Endothelial cell of umbilical vein (primary cell): ENCODE measurements at regions not wholly inside any gene's neighbourhood (a gene's known extent, or its start where the extent isn't known, plus 50 kb on each side); places are given as distances from the start of the nearest gene placed in this dataset.

Experiments
- BruUV-seq: library from RNA; stranded (reverse); fragments of 400-500 nt; replicated peaks from 2 replicates; lab custom pipeline; 2021; lab: Mats Ljungman, UMichigan
- CTCF ChIA-PET: fragments of 300-600, 350-600 bp; sonication (Branson Sonifier 250); formaldehyde crosslinking; loops from one replicate; lab custom pipeline; 2021; ENCODE audit warnings: antibody characterized with exemption, inconsistent platforms; lab: Charles Lee
- POLR2A ChIA-PET: fragments of 300-600, 350-600 bp; sonication (Branson Sonifier 250); formaldehyde crosslinking; loops from one replicate; lab custom pipeline; 2021; ENCODE audit warnings: antibody characterized with exemption, inconsistent platforms; lab: Charles Lee
- DNase-seq: peaks from one replicate; pipeline ENCODE4 v3.0.0-alpha.2; 2011; ENCODE audit warnings: low read depth, low spot score
- FAIRE-seq: peaks from 2 replicates; lab custom pipeline; 2011; peaks lifted over from hg19 to GRCh38; lab: Jason Lieb, UNC
- H2AFZ ChIP-seq: 2 replicates; pipeline ENCODE4 v1.6.0; 2012; ENCODE audit warnings: low read depth, low read length, control low read depth, inconsistent platforms
- H3K27ac ChIP-seq: 2 replicates; pipeline ENCODE4 v1.5.1; 2011; ENCODE audit warnings: low read depth, mild to moderate bottlenecking, control low read depth, low read length, moderate library complexity; ENCODE audit not compliant: insufficient read depth
- H3K27me3 ChIP-seq, 2 experiments: 2 replicates each; pipeline versions ENCODE4 v1.6.0 to v1.6.1; 2011; ENCODE audit warnings: low read length in 2 of 2, mixed read lengths in 1 of 2; ENCODE audit not compliant: control insufficient read depth in 2 of 2, insufficient read depth in 2 of 2
- H3K36me3 ChIP-seq, 2 experiments: 2 replicates in 1 of 2; 3 replicates in 1 of 2; pipeline ENCODE4 v1.5.1; 2011; ENCODE audit warnings: low read length in 2 of 2, mild to moderate bottlenecking in 1 of 2, moderate library complexity in 1 of 2; ENCODE audit not compliant: control insufficient read depth in 2 of 2, insufficient read depth in 2 of 2; ENCODE audit errors: extremely low read depth in 1 of 2
- H3K4me1 ChIP-seq: 3 replicates; pipeline ENCODE4 v1.5.1; 2011; ENCODE audit warnings: mild to moderate bottlenecking, low read length; ENCODE audit not compliant: control insufficient read depth, insufficient read depth; ENCODE audit errors: extremely low read depth
- H3K4me2 ChIP-seq: 2 replicates; pipeline ENCODE4 v1.6.1; 2011; ENCODE audit warnings: low read length, control low read depth, mixed read lengths; ENCODE audit not compliant: insufficient read depth
- H3K4me3 ChIP-seq, 3 experiments: fragments of 200-600 bp in 1 of 3; sonication (generic), shearing (Covaris generic) in 1 of 3; replicated peaks in 1 of 3; 2 replicates each; pipeline ENCODE4 v1.5.1; 2011 to 2016; ENCODE audit warnings: control low read depth in 3 of 3, low read length in 3 of 3, mild to moderate bottlenecking in 2 of 3, inconsistent platforms in 1 of 3, low read depth in 1 of 3, moderate library complexity in 1 of 3; ENCODE audit not compliant: insufficient read depth in 1 of 3
- H3K79me2 ChIP-seq: 2 replicates; pipeline ENCODE4 v1.6.0; 2012; ENCODE audit warnings: low read length, inconsistent platforms; ENCODE audit not compliant: control insufficient read depth, insufficient read depth
- H3K9ac ChIP-seq: replicated peaks from 2 replicates; pipeline ENCODE3; 2011; ENCODE audit warnings: low read length, control low read depth; ENCODE audit not compliant: insufficient read depth; ENCODE audit errors: extremely low read depth
- H3K9me1 ChIP-seq: replicated peaks from 3 replicates; pipeline ENCODE4 v1.6.0; 2011; ENCODE audit warnings: mild to moderate bottlenecking, low read length; ENCODE audit not compliant: control insufficient read depth, insufficient read depth; ENCODE audit errors: extremely low read depth
- H3K9me3 ChIP-seq: replicated peaks from 2 replicates; pipeline ENCODE4 v1.5.1; 2012; ENCODE audit warnings: low read length, inconsistent platforms; ENCODE audit not compliant: control insufficient read depth, insufficient read depth
- H4K20me1 ChIP-seq: replicated peaks from 2 replicates; pipeline ENCODE3; 2011; ENCODE audit warnings: mild to moderate bottlenecking, low read length; ENCODE audit not compliant: control insufficient read depth, insufficient read depth; ENCODE audit errors: extremely low read depth
- EZH2 ChIP-seq: IDR thresholded peaks from 2 replicates; pipeline ENCODE4 v1.6.1; 2012; ENCODE audit warnings: borderline replicate concordance, low read depth, mild to moderate bottlenecking, moderate library complexity, low read length, inconsistent platforms; ENCODE audit not compliant: severe bottlenecking
- FOS ChIP-seq: IDR thresholded peaks from 2 replicates; pipeline ENCODE4 v1.6.1; 2011; ENCODE audit warnings: mild to moderate bottlenecking, low read length, moderate library complexity, borderline replicate concordance; ENCODE audit not compliant: insufficient read depth
- GATA2 ChIP-seq: IDR thresholded peaks from 2 replicates; pipeline ENCODE4 v1.7.0; 2011; ENCODE audit warnings: low read depth, mild to moderate bottlenecking, moderate library complexity, mixed read lengths, low read length; ENCODE audit not compliant: insufficient read length, insufficient read depth
- JUN ChIP-seq: IDR thresholded peaks from 2 replicates; pipeline ENCODE4 v1.6.1; 2011; ENCODE audit warnings: borderline replicate concordance, low read depth; ENCODE audit not compliant: insufficient read length, insufficient read depth
- MYC ChIP-seq: IDR thresholded peaks from one replicate; pipeline ENCODE4 v1.6.1; 2011; ENCODE audit warnings: mild to moderate bottlenecking, low read depth, low read length
- POLR2A ChIP-seq: IDR thresholded peaks from 2 replicates; pipeline ENCODE4 v1.6.1; 2012; ENCODE audit warnings: low read depth, mild to moderate bottlenecking, control low read depth, low read length
- POLR2AphosphoS5 ChIP-seq: IDR thresholded peaks from 2 replicates; pipeline ENCODE4 v1.6.1; 2012; ENCODE audit warnings: low read depth, mild to moderate bottlenecking, control low read depth, low read length, moderate library complexity; ENCODE audit not compliant: insufficient read depth
- dilution Hi-C: fragments of 300-500 bp; cut with MboI; formaldehyde crosslinking; loops from one replicate; pipeline ENCODE4 v1.15.0; 2019; ENCODE audit warnings: low sequenced_read_pairs; ENCODE audit not compliant: extremely low pct_ligation_motif_present
- intact Hi-C: fragments of 100-400 bp; cut with micrococcal nuclease; formaldehyde crosslinking; loops from one replicate; pipeline ENCODE4 v1.10.0; 2022
- TF ChIP-seq, protein P1 (sequence below): IDR thresholded peaks from 2 replicates; pipeline ENCODE4 v1.6.1; 2011; ENCODE audit not compliant: insufficient read depth, insufficient read length
- TF ChIP-seq, protein P2 (sequence below), 2 donors: IDR thresholded peaks; 1 replicate in 1 of 2; 2 replicates in 1 of 2; pipeline ENCODE4 v1.5.1; 2011; ENCODE audit warnings: low read length in 2 of 2, mild to moderate bottlenecking in 2 of 2, moderate library complexity in 2 of 2, control low read depth in 1 of 2, inconsistent platforms in 1 of 2, low read depth in 1 of 2; ENCODE audit not compliant: insufficient read depth in 1 of 2; ENCODE audit errors: extremely low read depth in 1 of 2

DNA sequence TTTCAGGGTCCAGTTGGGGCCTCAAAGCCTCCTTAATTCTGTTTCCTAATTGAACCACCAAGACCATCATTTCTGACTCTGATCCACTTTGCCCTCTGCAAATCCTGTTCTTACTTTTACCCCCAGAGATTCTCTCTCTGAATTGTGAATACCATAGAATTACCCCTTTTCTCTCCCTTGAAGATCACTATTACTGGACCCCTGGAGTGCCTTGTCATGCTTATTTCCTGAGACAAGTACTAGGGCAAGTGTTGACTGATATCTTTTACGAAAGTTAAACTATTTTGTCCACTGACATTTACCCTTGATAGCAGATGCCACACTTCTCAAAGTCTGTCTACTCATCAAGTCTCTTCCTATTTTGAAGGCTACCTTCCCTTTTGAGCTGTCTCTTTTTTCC, 246.9 kb upstream of the PTGER4 start:
- Histone ChIP-seq H3K9ac (no peak overlapping the region), H3K4me3 (no peak overlapping the region), H3K9me3 (no peaks in the 10 kb centered on the region), H3K4me2 (no peak overlapping the region), H3K27ac (no peak overlapping the region), H2AFZ (no peak overlapping the region), H3K9me1 (no peaks in the 10 kb centered on the region), H3K27me3 (no peaks in the 10 kb centered on the region), H3K79me2 (no peaks in the 10 kb centered on the region), H4K20me1 (no peaks in the 10 kb centered on the region), H3K36me3 (no peaks in the 10 kb centered on the region), H3K4me1 (peaks cover 22% of the 10 kb centered on the region)
- BruUV-seq: no TSS peak
- no peak for TF ChIP-seq POLR2AphosphoS5
- TF ChIP-seq, protein P1, sequence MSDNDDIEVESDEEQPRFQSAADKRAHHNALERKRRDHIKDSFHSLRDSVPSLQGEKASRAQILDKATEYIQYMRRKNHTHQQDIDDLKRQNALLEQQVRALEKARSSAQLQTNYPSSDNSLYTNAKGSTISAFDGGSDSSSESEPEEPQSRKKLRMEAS: no peak
- TF ChIP-seq EZH2: no peak
- TF ChIP-seq, protein P2, sequence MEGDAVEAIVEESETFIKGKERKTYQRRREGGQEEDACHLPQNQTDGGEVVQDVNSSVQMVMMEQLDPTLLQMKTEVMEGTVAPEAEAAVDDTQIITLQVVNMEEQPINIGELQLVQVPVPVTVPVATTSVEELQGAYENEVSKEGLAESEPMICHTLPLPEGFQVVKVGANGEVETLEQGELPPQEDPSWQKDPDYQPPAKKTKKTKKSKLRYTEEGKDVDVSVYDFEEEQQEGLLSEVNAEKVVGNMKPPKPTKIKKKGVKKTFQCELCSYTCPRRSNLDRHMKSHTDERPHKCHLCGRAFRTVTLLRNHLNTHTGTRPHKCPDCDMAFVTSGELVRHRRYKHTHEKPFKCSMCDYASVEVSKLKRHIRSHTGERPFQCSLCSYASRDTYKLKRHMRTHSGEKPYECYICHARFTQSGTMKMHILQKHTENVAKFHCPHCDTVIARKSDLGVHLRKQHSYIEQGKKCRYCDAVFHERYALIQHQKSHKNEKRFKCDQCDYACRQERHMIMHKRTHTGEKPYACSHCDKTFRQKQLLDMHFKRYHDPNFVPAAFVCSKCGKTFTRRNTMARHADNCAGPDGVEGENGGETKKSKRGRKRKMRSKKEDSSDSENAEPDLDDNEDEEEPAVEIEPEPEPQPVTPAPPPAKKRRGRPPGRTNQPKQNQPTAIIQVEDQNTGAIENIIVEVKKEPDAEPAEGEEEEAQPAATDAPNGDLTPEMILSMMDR (IDR thresholded peaks at IDR 0.05; ENCODE audit: extremely low read depth in 1 of 2, insufficient read depth in 1 of 2, low read depth in 1 of 2, low read length in 2 of 2): no peak
- no peak for TF ChIP-seq POLR2A
- no peak for TF ChIP-seq FOS
- TF ChIP-seq JUN: no peak
- no peak for TF ChIP-seq MYC
- no peak for TF ChIP-seq GATA2
- dilution Hi-C loops (no loop called here), intact Hi-C loops (no loop called here)
- FAIRE-seq (no peak), DNase-seq (no peak)
- ChIA-PET POLR2A (no interaction called here), CTCF (interaction anchor here (1.0 to 1.2 kb wide), 2 partner anchors 15 to 17 kb away, joined by 3 read pairs; no protein-coding TSS in a partner anchor)
